ENCODE measurements at regions not wholly inside any gene's neighbourhood (a gene's known extent, or its start where the extent isn't known, plus 50 kb on each side); places are given as distances from the start of the nearest gene placed in this dataset.

- intact Hi-C loops (cut with micrococcal nuclease; ENCODE audit: unreplicated experiment), result no loop called here
- H3K4me1 ChIP-seq, result no peaks in the 10 kb centered on the region
- peaks cover 11% of the 10 kb centered on the region for H3K4me1 Mint-ChIP-seq (ENCODE audit: low read depth, unreplicated experiment)
- H3K9me3 ChIP-seq, result peaks cover 15% of the 10 kb centered on the region
- no peak overlapping the region for H3K4me3 Mint-ChIP-seq (ENCODE audit: unreplicated experiment)
- no peak overlapping the region for H3K4me3 ChIP-seq (ENCODE audit: low read depth, low read length)
- CTCF ChIA-PET, result no interaction called here
- no peaks in the 10 kb centered on the region for H3K27me3 Mint-ChIP-seq (ENCODE audit: insufficient read depth, unreplicated experiment)
- no peak for TF ChIP-seq CTCF (IDR thresholded peaks at IDR 0.05; ENCODE audit: insufficient read depth in 1 of 2, low read depth in 1 of 2, low read length in 1 of 2, severe bottlenecking in 1 of 2, unreplicated experiment in 1 of 2)
- no peaks in the 10 kb centered on the region for H3K27me3 ChIP-seq (replicated peaks; ENCODE audit: control insufficient read depth, insufficient read depth, low read length)
- H3K36me3 Mint-ChIP-seq (ENCODE audit: insufficient read depth, unreplicated experiment), result no peaks in the 10 kb centered on the region
- POLR2A ChIA-PET, result no interaction called here
- H3K36me3 ChIP-seq (ENCODE audit: control insufficient read depth, insufficient read depth, low read length), result no peaks in the 10 kb centered on the region
- BruUV-seq (replicated peaks), result no TSS peak
- no peak overlapping the region for H3K27ac Mint-ChIP-seq (ENCODE audit: unreplicated experiment)
- no peak for DNase-seq
- H3K9me3 Mint-ChIP-seq (ENCODE audit: unreplicated experiment), result peaks cover 8% of the 10 kb centered on the region
These were observed 67.0 kb upstream of the FOXQ1 start for GRCh38 chr6:1244941-1245340.

GRCh38 chr6:1244278-1244677 is 67.6 kb upstream of the FOXQ1 start:
- Histone ChIP-seq H3K4me3 (ENCODE audit: low read depth, low read length) (no peak overlapping the region), H3K9me3 (peaks cover 11% of the 10 kb centered on the region), H3K4me1 (no peaks in the 10 kb centered on the region), H3K36me3 (ENCODE audit: control insufficient read depth, insufficient read depth, low read length) (no peaks in the 10 kb centered on the region), H3K27me3 (replicated peaks; ENCODE audit: control insufficient read depth, insufficient read depth, low read length) (no peaks in the 10 kb centered on the region)
- POLR2A ChIA-PET, result no interaction called here
- Mint-ChIP-seq H3K4me3 (ENCODE audit: unreplicated experiment) (no peak overlapping the region), H3K4me1 (ENCODE audit: low read depth, unreplicated experiment) (peaks cover 11% of the 10 kb centered on the region), H3K27me3 (ENCODE audit: insufficient read depth, unreplicated experiment) (no peaks in the 10 kb centered on the region), H3K27ac (ENCODE audit: unreplicated experiment) (no peak overlapping the region), H3K9me3 (ENCODE audit: unreplicated experiment) (peaks cover 4% of the 10 kb centered on the region), H3K36me3 (ENCODE audit: insufficient read depth, unreplicated experiment) (no peaks in the 10 kb centered on the region)
- intact Hi-C loops (cut with micrococcal nuclease; ENCODE audit: unreplicated experiment), result no loop called here
- no peak for TF ChIP-seq CTCF (IDR thresholded peaks at IDR 0.05; ENCODE audit: insufficient read depth in 1 of 2, low read depth in 1 of 2, low read length in 1 of 2, severe bottlenecking in 1 of 2, unreplicated experiment in 1 of 2)
- no peak for DNase-seq
- CTCF ChIA-PET, result no interaction called here
- BruUV-seq (replicated peaks), result no TSS peak

GRCh38 chr6:1242446-1242845 is 69.5 kb upstream of the FOXQ1 start:
- no peak for TF ChIP-seq CTCF (IDR thresholded peaks at IDR 0.05; ENCODE audit: insufficient read depth in 1 of 2, low read depth in 1 of 2, low read length in 1 of 2, severe bottlenecking in 1 of 2, unreplicated experiment in 1 of 2)
- Histone ChIP-seq H3K4me1 (no peaks in the 10 kb centered on the region), H3K9me3 (no peaks in the 10 kb centered on the region), H3K36me3 (ENCODE audit: control insufficient read depth, insufficient read depth, low read length) (no peaks in the 10 kb centered on the region), H3K4me3 (ENCODE audit: low read depth, low read length) (no peak overlapping the region), H3K27me3 (replicated peaks; ENCODE audit: control insufficient read depth, insufficient read depth, low read length) (no peaks in the 10 kb centered on the region)
- no TSS peak for BruUV-seq (replicated peaks)
- peaks cover 11% of the 10 kb centered on the region for H3K4me1 Mint-ChIP-seq (ENCODE audit: low read depth, unreplicated experiment)
- H3K4me3 Mint-ChIP-seq (ENCODE audit: unreplicated experiment), result no peak overlapping the region
- ChIA-PET CTCF (no interaction called here), POLR2A (no interaction called here)
- H3K36me3 Mint-ChIP-seq (ENCODE audit: insufficient read depth, unreplicated experiment), result no peaks in the 10 kb centered on the region
- intact Hi-C loops (cut with micrococcal nuclease; ENCODE audit: unreplicated experiment), result no loop called here
- DNase-seq, result no peak
- no peaks in the 10 kb centered on the region for H3K9me3 Mint-ChIP-seq (ENCODE audit: unreplicated experiment)
- no peak overlapping the region for H3K27ac Mint-ChIP-seq (ENCODE audit: unreplicated experiment)
- H3K27me3 Mint-ChIP-seq (ENCODE audit: insufficient read depth, unreplicated experiment), result no peaks in the 10 kb centered on the region
